ENCODE measurements at regions not wholly inside any gene's neighbourhood (a gene's known extent, or its start where the extent isn't known, plus 50 kb on each side); places are given as distances from the start of the nearest gene placed in this dataset.
"Not testable (repeated sequence)": the region's sequence is repeated elsewhere in the genome, so short reads cannot be mapped to it uniquely, and the experiment has no call there.

DNA sequence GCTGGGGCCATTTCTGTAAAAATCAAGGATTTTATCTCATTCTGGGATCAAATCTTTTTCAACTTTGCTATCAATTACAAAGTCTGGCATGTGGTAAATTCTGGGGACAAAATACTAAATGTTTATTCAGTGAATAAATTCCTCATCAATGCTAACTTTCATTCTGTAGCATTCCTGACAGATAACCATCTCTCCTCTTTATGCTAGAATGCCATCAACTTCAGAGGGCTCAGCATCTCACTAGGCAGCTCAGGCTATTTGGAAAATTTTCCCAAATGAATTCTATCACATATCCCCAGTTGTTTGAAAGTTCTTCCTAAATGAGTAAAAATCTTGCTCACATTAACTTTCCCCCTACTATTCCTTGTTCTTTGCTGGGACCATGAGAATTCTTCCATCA lies 163.0 kb upstream of the DAB1 start:
- H3K4me1 Mint-ChIP-seq, result no peaks in the 10 kb centered on the region
- DNase-seq, result no peak

DNA sequence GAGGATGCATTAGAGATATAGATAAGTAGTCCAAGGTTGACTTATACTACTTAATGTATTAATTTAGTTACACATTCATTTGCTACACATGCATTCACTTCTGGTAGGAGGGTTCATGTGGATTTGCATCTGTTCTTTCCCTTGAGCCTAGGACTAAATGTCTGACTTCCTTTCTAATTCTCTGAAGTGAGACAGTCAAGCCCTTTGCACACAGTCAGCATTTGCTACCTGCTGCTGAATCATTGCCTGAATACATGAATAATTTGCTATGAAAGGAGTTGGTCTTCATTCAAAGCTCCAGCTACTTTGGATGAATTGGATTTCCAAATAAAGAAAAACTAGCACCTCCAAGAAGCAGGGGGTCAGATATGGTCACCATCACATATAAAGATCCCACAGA lies 154.8 kb upstream of the DAB1 start:
- ATAC-seq (ENCODE audit: low read depth) (no peak), DNase-seq (no peak)
- H3K4me3 Mint-ChIP-seq, result no peak overlapping the region
- no peaks in the 10 kb centered on the region for H3K4me1 Mint-ChIP-seq
- intact Hi-C loops (cut with micrococcal nuclease), result no loop called here
- H3K36me3 Mint-ChIP-seq (ENCODE audit: low read depth), result no peaks in the 10 kb centered on the region
- no peaks in the 10 kb centered on the region for H3K9me3 Mint-ChIP-seq
- ChIA-PET CTCF (no interaction called here), POLR2A (no interaction called here)
- TF ChIP-seq, protein P1, sequence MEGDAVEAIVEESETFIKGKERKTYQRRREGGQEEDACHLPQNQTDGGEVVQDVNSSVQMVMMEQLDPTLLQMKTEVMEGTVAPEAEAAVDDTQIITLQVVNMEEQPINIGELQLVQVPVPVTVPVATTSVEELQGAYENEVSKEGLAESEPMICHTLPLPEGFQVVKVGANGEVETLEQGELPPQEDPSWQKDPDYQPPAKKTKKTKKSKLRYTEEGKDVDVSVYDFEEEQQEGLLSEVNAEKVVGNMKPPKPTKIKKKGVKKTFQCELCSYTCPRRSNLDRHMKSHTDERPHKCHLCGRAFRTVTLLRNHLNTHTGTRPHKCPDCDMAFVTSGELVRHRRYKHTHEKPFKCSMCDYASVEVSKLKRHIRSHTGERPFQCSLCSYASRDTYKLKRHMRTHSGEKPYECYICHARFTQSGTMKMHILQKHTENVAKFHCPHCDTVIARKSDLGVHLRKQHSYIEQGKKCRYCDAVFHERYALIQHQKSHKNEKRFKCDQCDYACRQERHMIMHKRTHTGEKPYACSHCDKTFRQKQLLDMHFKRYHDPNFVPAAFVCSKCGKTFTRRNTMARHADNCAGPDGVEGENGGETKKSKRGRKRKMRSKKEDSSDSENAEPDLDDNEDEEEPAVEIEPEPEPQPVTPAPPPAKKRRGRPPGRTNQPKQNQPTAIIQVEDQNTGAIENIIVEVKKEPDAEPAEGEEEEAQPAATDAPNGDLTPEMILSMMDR (IDR thresholded peaks at IDR 0.05), result no peak
- H3K27me3 Mint-ChIP-seq, result no peaks in the 10 kb centered on the region
- H3K27ac Mint-ChIP-seq, result no peak overlapping the region

More for the DNA sequence above, 163.0 kb upstream of the DAB1 start:
- intact Hi-C loops (cut with micrococcal nuclease), result no loop called here
- Mint-ChIP-seq H3K27ac (no peak overlapping the region), H3K36me3 (ENCODE audit: low read depth) (no peaks in the 10 kb centered on the region), H3K9me3 (no peaks in the 10 kb centered on the region), H3K27me3 (peaks cover 2% of the 10 kb centered on the region), H3K4me3 (no peak overlapping the region)
- TF ChIP-seq, protein P1 (IDR thresholded peaks at IDR 0.05), result no peak
- POLR2A ChIA-PET, result no interaction called here
- CTCF ChIA-PET, result no interaction called here
- no peak for ATAC-seq (ENCODE audit: low read depth)

DNA sequence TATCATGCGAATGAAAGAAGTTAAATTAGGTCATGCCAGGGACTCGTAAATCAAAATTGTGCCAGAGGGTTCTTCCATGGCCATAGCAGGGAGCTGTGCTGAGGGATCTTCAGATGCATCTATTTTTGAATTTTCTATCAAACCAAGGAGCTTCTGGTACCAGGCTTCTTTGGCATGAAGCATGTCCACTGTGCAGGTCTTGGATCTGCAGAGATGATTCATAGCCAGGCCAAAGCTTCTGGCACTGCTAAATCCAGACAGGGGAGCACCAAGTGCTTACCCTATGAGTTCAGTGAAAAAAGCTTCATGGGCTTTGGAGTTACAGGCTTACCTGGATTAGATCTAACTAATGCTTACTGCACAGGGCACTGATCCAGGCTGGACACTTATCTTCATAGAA lies 154.2 kb upstream of the DAB1 start:
- ChIA-PET POLR2A (no interaction called here), CTCF (no interaction called here)
- Mint-ChIP-seq H3K9me3 (no peaks in the 10 kb centered on the region), H3K27ac (no peak overlapping the region), H3K4me1 (no peaks in the 10 kb centered on the region), H3K36me3 (ENCODE audit: low read depth) (no peaks in the 10 kb centered on the region), H3K4me3 (no peak overlapping the region), H3K27me3 (no peaks in the 10 kb centered on the region)
- intact Hi-C loops (cut with micrococcal nuclease), result no loop called here
- no peak for DNase-seq
- no peak for ATAC-seq (ENCODE audit: low read depth)
- TF ChIP-seq, protein P1 (IDR thresholded peaks at IDR 0.05), result no peak

DNA sequence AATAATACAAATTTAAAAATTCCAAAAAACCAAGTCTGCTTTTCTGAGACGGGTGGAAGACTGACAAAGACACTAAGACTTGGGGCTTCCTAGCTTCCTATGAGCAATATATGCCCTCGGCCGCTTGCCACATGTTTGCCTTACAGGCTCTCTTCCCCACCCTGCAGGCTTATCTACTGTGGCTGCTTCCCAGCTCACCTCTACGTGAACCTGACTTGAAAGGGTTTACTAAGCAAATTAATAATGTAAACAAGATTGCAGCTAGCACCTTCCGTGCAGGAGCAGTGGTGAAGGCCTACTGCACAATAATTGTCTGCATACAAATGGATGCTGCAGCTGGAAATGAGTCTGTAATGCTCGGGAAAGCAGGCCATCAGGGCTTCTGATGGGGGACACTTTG lies 152.9 kb upstream of the DAB1 start:
- intact Hi-C loops (cut with micrococcal nuclease), result no loop called here
- POLR2A ChIA-PET, result no interaction called here
- Mint-ChIP-seq H3K9me3 (no peaks in the 10 kb centered on the region), H3K27me3 (no peaks in the 10 kb centered on the region), H3K4me1 (no peaks in the 10 kb centered on the region), H3K36me3 (ENCODE audit: low read depth) (no peaks in the 10 kb centered on the region), H3K27ac (no peak overlapping the region), H3K4me3 (no peak overlapping the region)
- CTCF ChIA-PET, result no interaction called here
- TF ChIP-seq, protein P1 (IDR thresholded peaks at IDR 0.05), result no peak
- DNase-seq (no peak), ATAC-seq (ENCODE audit: low read depth) (no peak)

DNA sequence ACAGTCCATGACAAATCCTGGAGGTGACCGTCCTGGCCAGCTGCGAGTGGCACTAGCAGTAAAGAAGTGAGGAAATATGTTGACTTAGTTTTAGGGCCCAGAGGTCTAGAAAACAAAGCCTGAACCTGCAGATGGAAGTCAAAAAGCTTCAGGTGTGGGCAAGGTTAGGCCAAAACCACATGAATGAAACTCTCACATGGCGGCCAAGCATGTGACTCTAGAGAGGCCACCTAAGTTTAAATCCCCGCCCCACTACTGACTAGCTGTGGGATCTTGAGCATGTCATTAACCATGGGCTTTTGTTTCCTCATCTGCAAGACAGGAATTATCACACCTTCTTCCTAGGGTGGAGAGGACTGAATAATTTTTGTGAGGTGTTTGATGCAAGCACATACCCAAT lies 148.2 kb upstream of the DAB1 start:
- TF ChIP-seq, protein P1 (IDR thresholded peaks at IDR 0.05), result no peak
- H3K9me3 Mint-ChIP-seq, result peaks cover 7% of the 10 kb centered on the region
- H3K4me1 Mint-ChIP-seq, result no peaks in the 10 kb centered on the region
- ChIA-PET CTCF (no interaction called here), POLR2A (no interaction called here)
- no peaks in the 10 kb centered on the region for H3K36me3 Mint-ChIP-seq (ENCODE audit: low read depth)
- intact Hi-C loops (cut with micrococcal nuclease), result no loop called here
- DNase-seq (no peak), ATAC-seq (ENCODE audit: low read depth) (no peak)
- no peak overlapping the region for H3K4me3 Mint-ChIP-seq
- no peaks in the 10 kb centered on the region for H3K27me3 Mint-ChIP-seq
- H3K27ac Mint-ChIP-seq, result no peak overlapping the region

DNA sequence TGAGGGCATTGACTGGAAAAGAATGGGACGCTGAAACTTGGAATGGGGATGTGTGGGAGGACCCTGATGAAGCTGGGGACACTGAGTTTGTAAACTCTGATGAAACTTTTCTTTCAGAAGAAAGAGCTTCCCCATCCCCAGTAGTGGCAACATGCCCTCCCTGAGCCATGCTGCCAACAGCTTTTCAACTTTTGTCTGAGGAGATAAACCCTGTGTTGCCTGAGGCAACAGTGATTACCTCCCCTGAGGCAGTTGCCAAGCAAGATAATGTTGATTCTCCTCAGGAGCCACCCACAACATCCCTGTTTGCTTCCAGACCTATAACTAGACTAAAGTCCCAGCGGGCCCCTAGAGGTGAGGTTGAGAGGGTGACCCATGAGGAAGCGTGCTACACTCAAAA lies 134.2 kb upstream of the DAB1 start:
- DNase-seq; H3K4me3 Mint-ChIP-seq; H3K27me3 Mint-ChIP-seq; H3K27ac Mint-ChIP-seq; H3K9me3 Mint-ChIP-seq; ATAC-seq (ENCODE audit: low read depth); intact Hi-C loops (cut with micrococcal nuclease); H3K4me1 Mint-ChIP-seq; H3K36me3 Mint-ChIP-seq (ENCODE audit: low read depth); CTCF ChIA-PET; POLR2A ChIA-PET: not testable (repeated sequence)
